SK-N-SH treated with all-trans-retinoic acid at 6 μM for 48 hours (cell line): ENCODE measurements at regions not wholly inside any gene's neighbourhood (a gene's known extent, or its start where the extent isn't known, plus 50 kb on each side); places are given as distances from the start of the nearest gene placed in this dataset.

Experiments
- CSRNP3 ChIP-seq: fragments of 250-450 bp; sonication (Bioruptor Pico); IDR thresholded peaks from 2 replicates; pipeline ENCODE4 v1.5.1; 2021; ENCODE audit warnings: mild to moderate bottlenecking, moderate library complexity
- OSR1 ChIP-seq: fragments of 250-450 bp; sonication (Bioruptor Pico); IDR thresholded peaks from 2 replicates; pipeline ENCODE4 v1.8.0; 2022; ENCODE audit warnings: moderate library complexity, mild to moderate bottlenecking, inconsistent platforms
- ZFP30 ChIP-seq: fragments of 450-650 bp; formaldehyde crosslinking; IDR thresholded peaks from 2 replicates; pipeline ENCODE4 v1.5.0; 2022; ENCODE audit warnings: mild to moderate bottlenecking, moderate library complexity

- TF ChIP-seq CSRNP3 (CRISPR knock-in tag) = no peak
- TF ChIP-seq ZFP30 (CRISPR knock-in tag) = no peak
- no peak for TF ChIP-seq OSR1 (CRISPR knock-in tag)
Observed at GRCh38 chr3:153249906-153250305, 87.9 kb downstream of the RAP2B start.
